Tibial nerve (tissue), 4 donors: ENCODE measurements at regions not wholly inside any gene's neighbourhood (a gene's known extent, or its start where the extent isn't known, plus 50 kb on each side); places are given as distances from the start of the nearest gene placed in this dataset.

Experiments
- DNase-seq, 2 donors: peaks; one replicate each; pipeline ENCODE4 v3.0.0-alpha.2; 2019; ENCODE audit warnings: low spot score in 2 of 2
- H3K27ac ChIP-seq, 4 donors: fragments of 200-600 bp; sonication (generic) in 3 of 4; one replicate each; pipeline ENCODE4 v1.5.1; 2017 to 2019; ENCODE audit warnings: mild to moderate bottlenecking in 1 of 4
- H3K27me3 ChIP-seq, 2 donors: fragments of 200-600 bp; sonication (generic) in 1 of 2; one replicate each; pipeline versions ENCODE4 v1.5.1 to v1.6.0; 2017 to 2019
- H3K36me3 ChIP-seq, 3 donors: fragments of 200-600 bp; sonication (generic); one replicate each; pipeline ENCODE4 v1.5.1; 2018 to 2019
- H3K4me1 ChIP-seq, 4 donors: fragments of 200-600 bp; sonication (generic) in 3 of 4; one replicate each; pipeline ENCODE4 v1.5.1; 2017 to 2019
- H3K4me3 ChIP-seq, 4 donors: fragments of 200-600 bp; sonication (generic) in 3 of 4; one replicate each; pipeline ENCODE4 v1.5.1; 2017 to 2019; ENCODE audit warnings: mild to moderate bottlenecking in 1 of 4, moderate library complexity in 1 of 4
- H3K9me3 ChIP-seq, 4 donors: fragments of 200-600 bp; sonication (generic) in 3 of 4; one replicate each; pipeline ENCODE4 v1.5.1; 2017 to 2019
- EP300 ChIP-seq, 2 donors: sonication (generic); formaldehyde crosslinking; IDR thresholded peaks; one replicate each; pipeline ENCODE4 v1.6.1; 2017; ENCODE audit warnings: antibody characterized with exemption in 2 of 2, mild to moderate bottlenecking in 1 of 2
- POLR2A ChIP-seq, 2 donors: fragments of 450-650 bp; IDR thresholded peaks; one replicate each; pipeline ENCODE4 v1.6.1; 2017; ENCODE audit warnings: antibody characterized with exemption in 2 of 2, mild to moderate bottlenecking in 2 of 2, moderate library complexity in 2 of 2
- WGBS, 2 donors: methylation state at CpG; one replicate each; pipeline ENCODE4 v1.1.5; 2018; 5-methylcytosine and 5-hydroxymethylcytosine counted together
- TF ChIP-seq, protein P1 (sequence below), 5 experiments: fragments of 200-600 bp in 3 of 5; fragments of 450-650 bp in 2 of 5; sonication (generic) in 3 of 5; IDR thresholded peaks; one replicate each; pipeline ENCODE4 v1.5.1; 2016 to 2019; ENCODE audit warnings: antibody characterized with exemption in 5 of 5, mild to moderate bottlenecking in 3 of 5, moderate library complexity in 2 of 5

DNA sequence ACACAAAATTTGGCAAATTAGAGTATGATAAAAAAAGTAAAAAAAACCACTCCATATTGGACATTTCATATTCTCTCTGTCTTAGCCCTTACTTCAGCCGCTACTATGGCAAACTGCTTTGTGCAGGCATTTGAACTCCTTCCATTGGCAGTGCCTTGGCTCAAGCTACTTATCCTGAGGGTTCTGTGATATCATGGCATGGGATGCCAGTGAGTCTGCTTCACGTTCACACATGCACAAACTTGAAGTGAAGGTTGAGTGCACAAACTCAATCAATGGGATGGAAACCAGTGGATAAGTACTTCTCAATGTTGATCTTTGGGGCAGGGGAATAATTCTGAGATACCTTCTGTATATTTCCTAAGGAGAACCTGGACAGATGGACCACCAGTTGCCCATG, 117.2 kb downstream of the IL20RB start:
- Histone ChIP-seq H3K27me3 (no peaks in the 10 kb centered on the region), H3K9me3 (no peaks in the 10 kb centered on the region), H3K4me3 (no peak overlapping the region), H3K36me3 (no peaks in the 10 kb centered on the region), H3K4me1 (no peaks in the 10 kb centered on the region), H3K27ac (no peak overlapping the region)
- 87 to 94% methylated on average over 2 of the region's 2 CpGs for WGBS, 2 donors
- TF ChIP-seq POLR2A (IDR thresholded peaks at IDR 0.05) (no peak), EP300 (IDR thresholded peaks at IDR 0.05) (no peak)
- TF ChIP-seq, protein P1, sequence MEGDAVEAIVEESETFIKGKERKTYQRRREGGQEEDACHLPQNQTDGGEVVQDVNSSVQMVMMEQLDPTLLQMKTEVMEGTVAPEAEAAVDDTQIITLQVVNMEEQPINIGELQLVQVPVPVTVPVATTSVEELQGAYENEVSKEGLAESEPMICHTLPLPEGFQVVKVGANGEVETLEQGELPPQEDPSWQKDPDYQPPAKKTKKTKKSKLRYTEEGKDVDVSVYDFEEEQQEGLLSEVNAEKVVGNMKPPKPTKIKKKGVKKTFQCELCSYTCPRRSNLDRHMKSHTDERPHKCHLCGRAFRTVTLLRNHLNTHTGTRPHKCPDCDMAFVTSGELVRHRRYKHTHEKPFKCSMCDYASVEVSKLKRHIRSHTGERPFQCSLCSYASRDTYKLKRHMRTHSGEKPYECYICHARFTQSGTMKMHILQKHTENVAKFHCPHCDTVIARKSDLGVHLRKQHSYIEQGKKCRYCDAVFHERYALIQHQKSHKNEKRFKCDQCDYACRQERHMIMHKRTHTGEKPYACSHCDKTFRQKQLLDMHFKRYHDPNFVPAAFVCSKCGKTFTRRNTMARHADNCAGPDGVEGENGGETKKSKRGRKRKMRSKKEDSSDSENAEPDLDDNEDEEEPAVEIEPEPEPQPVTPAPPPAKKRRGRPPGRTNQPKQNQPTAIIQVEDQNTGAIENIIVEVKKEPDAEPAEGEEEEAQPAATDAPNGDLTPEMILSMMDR (IDR thresholded peaks at IDR 0.05) = no peak
- DNase-seq = no peak

DNA sequence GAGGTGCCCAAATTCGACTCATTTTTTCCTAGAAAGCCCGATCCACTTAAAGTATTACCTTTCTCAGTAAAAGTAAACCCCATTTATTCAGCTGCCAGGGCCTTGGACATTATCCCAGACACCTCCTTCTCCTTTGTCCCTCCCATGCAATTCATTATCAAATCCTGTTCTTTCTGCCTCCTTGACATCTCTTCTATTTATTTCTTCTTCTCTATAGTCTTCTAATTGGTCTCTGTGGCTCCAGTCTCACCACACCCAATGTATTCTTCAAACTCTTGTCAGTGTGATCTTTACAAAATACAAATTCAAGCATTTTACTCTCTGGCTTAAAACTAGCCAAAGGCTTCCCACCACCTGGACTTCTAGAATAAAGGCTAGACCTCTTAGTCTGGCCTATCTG, 120.3 kb downstream of the IL20RB start:
- Histone ChIP-seq H3K4me1 (no peaks in the 10 kb centered on the region), H3K27me3 (no peaks in the 10 kb centered on the region), H3K4me3 (no peak overlapping the region), H3K27ac (no peak overlapping the region), H3K9me3 (no peaks in the 10 kb centered on the region), H3K36me3 (no peaks in the 10 kb centered on the region)
- WGBS, 2 donors = 76 to 87% methylated on average over 2 of the region's 2 CpGs
- DNase-seq = no peak
- TF ChIP-seq, protein P1 (IDR thresholded peaks at IDR 0.05) = no peak
- TF ChIP-seq EP300 (IDR thresholded peaks at IDR 0.05) (no peak), POLR2A (IDR thresholded peaks at IDR 0.05) (no peak)

DNA sequence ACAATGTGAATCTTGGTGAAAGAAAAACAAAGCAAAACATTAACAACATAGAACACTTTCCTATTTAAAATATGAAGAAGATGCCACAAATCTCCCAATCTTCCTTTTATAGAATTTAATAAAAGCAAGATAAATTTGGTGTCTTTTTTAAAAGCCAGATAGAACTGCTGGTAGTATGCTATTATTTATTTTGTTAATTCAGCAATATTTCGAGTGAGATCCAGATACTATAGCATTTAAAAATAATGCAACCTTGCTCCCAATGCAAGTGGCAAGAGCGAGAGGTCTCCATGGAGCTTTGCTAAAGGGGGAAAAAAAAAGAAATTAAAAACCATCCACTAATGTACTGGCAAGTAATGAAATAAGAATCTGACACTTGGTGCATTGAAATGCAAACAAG, 121.8 kb downstream of the IL20RB start:
- H3K27me3 ChIP-seq = no peaks in the 10 kb centered on the region
- no peaks in the 10 kb centered on the region for H3K4me1 ChIP-seq
- no peak for DNase-seq
- H3K9me3 ChIP-seq = no peaks in the 10 kb centered on the region
- 86 to 89% methylated on average over 2 of the region's 2 CpGs for WGBS, 2 donors
- TF ChIP-seq, protein P1 (IDR thresholded peaks at IDR 0.05) = no peak
- TF ChIP-seq POLR2A (IDR thresholded peaks at IDR 0.05) (no peak), EP300 (IDR thresholded peaks at IDR 0.05) (no peak)
- no peaks in the 10 kb centered on the region for H3K36me3 ChIP-seq
- H3K4me3 ChIP-seq = no peak overlapping the region
- no peak overlapping the region for H3K27ac ChIP-seq

DNA sequence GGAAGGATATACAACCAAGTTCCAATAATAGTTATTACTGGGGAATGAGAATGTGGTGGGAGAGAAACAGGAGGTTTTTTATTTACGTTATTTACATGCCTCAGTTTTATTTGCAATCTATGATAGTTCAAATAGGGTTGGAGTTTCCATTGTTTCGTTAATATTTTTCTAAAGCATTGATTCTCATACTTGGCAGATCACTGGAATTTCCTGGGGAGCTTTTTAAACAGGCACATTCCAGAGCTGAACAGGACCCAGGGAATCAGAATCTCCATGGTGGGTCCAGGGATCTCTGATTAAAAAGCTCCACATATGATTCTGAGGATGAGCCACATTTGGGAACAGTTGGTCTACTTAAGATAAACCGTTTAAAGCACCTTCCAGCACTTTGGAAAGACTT, 123.9 kb downstream of the IL20RB start:
- no peak for TF ChIP-seq POLR2A (IDR thresholded peaks at IDR 0.05)
- TF ChIP-seq EP300 (IDR thresholded peaks at IDR 0.05) = no peak
- TF ChIP-seq, protein P1 (IDR thresholded peaks at IDR 0.05) = no peak
- DNase-seq = no peak
- H3K27ac ChIP-seq = no peak overlapping the region
- H3K27me3 ChIP-seq = no peaks in the 10 kb centered on the region
- H3K36me3 ChIP-seq = no peaks in the 10 kb centered on the region
- no peaks in the 10 kb centered on the region for H3K9me3 ChIP-seq
- no peak overlapping the region for H3K4me3 ChIP-seq
- WGBS, 2 donors = 50 to 61% methylated on average over 3 of the region's 3 CpGs
- no peaks in the 10 kb centered on the region for H3K4me1 ChIP-seq

DNA sequence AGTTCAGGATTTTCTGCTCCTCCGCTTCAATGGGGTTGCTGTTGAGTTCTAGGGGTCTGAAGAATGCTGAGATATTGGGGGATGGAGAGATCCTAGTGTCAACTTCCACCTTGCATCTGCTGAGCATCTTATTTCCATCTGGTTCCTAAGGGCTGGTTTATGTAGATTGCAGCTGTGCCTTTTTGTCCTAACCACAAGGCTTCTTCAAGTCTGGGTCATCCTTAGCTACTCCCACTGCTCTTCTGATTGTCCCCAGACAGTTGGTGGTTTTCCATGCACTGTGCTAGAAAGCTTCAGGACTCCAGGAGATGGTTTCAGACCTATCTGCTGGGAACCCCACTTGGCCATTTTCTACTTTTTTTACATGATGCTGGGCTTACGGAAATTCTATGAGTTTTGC, 125.0 kb downstream of the IL20RB start:
- Histone ChIP-seq H3K4me1 (no peaks in the 10 kb centered on the region), H3K27ac (no peak overlapping the region), H3K36me3 (no peaks in the 10 kb centered on the region), H3K4me3 (no peak overlapping the region), H3K27me3 (no peaks in the 10 kb centered on the region), H3K9me3 (no peaks in the 10 kb centered on the region)
- 87 to 88% methylated on average over 2 of the region's 2 CpGs for WGBS, 2 donors
- no peak for DNase-seq
- TF ChIP-seq, protein P1 (IDR thresholded peaks at IDR 0.05) = no peak
- no peak for TF ChIP-seq EP300 (IDR thresholded peaks at IDR 0.05)
- TF ChIP-seq POLR2A (IDR thresholded peaks at IDR 0.05) = no peak
